K562 (cell line): ENCODE measurements at regions not wholly inside any gene's neighbourhood (a gene's known extent, or its start where the extent isn't known, plus 50 kb on each side); places are given as distances from the start of the nearest gene placed in this dataset.

Experiments
- CBFB ChIP-seq: sonication (generic); formaldehyde crosslinking; IDR thresholded peaks from 2 replicates; pipeline ENCODE4 v1.4.0; 2020; ENCODE audit warnings: mild to moderate bottlenecking, missing genetic modification reagents
- CTCF ChIP-seq, 3 experiments: IDR thresholded peaks in 2 of 3; conservative IDR thresholded peaks in 1 of 3; 2 replicates each; pipeline ENCODE4 v1.5.1; 2011 to 2012; ENCODE audit warnings: low read length in 3 of 3, mild to moderate bottlenecking in 3 of 3, control low read depth in 2 of 3, improper control_type of control experiment in 1 of 3, inconsistent platforms in 1 of 3, low read depth in 1 of 3, mixed read lengths in 1 of 3, moderate library complexity in 1 of 3; ENCODE audit not compliant: insufficient read depth in 2 of 3
- FOXP4 ChIP-seq: sonication (generic); formaldehyde crosslinking; IDR thresholded peaks from 2 replicates; pipeline ENCODE4 v1.8.0; 2022; ENCODE audit warnings: mild to moderate bottlenecking, missing genetic modification reagents, borderline replicate concordance
- KAT8 ChIP-seq: fragments of 450-650 bp; IDR thresholded peaks from 2 replicates; pipeline ENCODE4 v1.6.1; 2016; ENCODE audit warnings: low read depth, mild to moderate bottlenecking
- MAX ChIP-seq: sonication (generic); formaldehyde crosslinking; IDR thresholded peaks from 2 replicates; pipeline ENCODE4 v1.9.0; 2022; ENCODE audit warnings: mild to moderate bottlenecking, missing genetic modification reagents
- RBM39 ChIP-seq: fragments of 200-400 bp; formaldehyde crosslinking; optimal IDR thresholded peaks from 2 replicates; pipeline ENCODE3; 2018; ENCODE audit warnings: low read depth, low read length
- SIN3B ChIP-seq: fragments of 450-650 bp; IDR thresholded peaks from 2 replicates; pipeline ENCODE4 v1.6.1; 2017; ENCODE audit warnings: low read depth, mild to moderate bottlenecking, moderate library complexity
- TAF1 ChIP-seq: IDR thresholded peaks from 2 replicates; pipeline ENCODE4 v1.6.1; 2011; ENCODE audit warnings: mild to moderate bottlenecking, low read length, moderate library complexity; ENCODE audit not compliant: insufficient read depth, control insufficient read depth, severe bottlenecking; ENCODE audit errors: extremely low read depth
- ZNF133 ChIP-seq: fragments of 250-450 bp; sonication (Bioruptor Pico); IDR thresholded peaks from 2 replicates; pipeline ENCODE4 v1.4.0; 2020; ENCODE audit warnings: mild to moderate bottlenecking
- ZNF431 ChIP-seq: sonication (generic); formaldehyde crosslinking; IDR thresholded peaks from 2 replicates; pipeline ENCODE4 v1.8.0; 2022; ENCODE audit warnings: mild to moderate bottlenecking, missing genetic modification reagents

GRCh38 chr2:104772996-104773395 is 80.9 kb upstream of the POU3F3 start:
- TF ChIP-seq ZNF431: no peak
- TF ChIP-seq KAT8: no peak
- no peak for TF ChIP-seq MAX (CRISPR knock-in tag)
- no peak for TF ChIP-seq CTCF (IDR thresholded peaks at IDR 0.05 in 2 of 3, conservative IDR thresholded peaks at IDR 0.05 in 1 of 3; ENCODE audit: insufficient read depth in 2 of 3, low read depth in 1 of 3, low read length in 3 of 3)
- no peak for TF ChIP-seq SIN3B
- no peak for TF ChIP-seq CBFB
- TF ChIP-seq RBM39: no peak
- no peak for TF ChIP-seq TAF1
- TF ChIP-seq ZNF133 (CRISPR knock-in tag): no peak
- no peak for TF ChIP-seq FOXP4
